ENCODE measurements at regions not wholly inside any gene's neighbourhood (a gene's known extent, or its start where the extent isn't known, plus 50 kb on each side); places are given as distances from the start of the nearest gene placed in this dataset.
"Not testable (repeated sequence)": the region's sequence is repeated elsewhere in the genome, so short reads cannot be mapped to it uniquely, and the experiment has no call there.

- Mint-ChIP-seq H3K36me3 (no peaks in the 10 kb centered on the region), H3K9me3 (peaks cover 0 to under 1% (median 0%) of the 10 kb centered on the region in 11 donors), H3K4me1 (no peaks in the 10 kb centered on the region), H3K27ac (no peak overlapping the region), H3K4me3 (no peak overlapping the region), H3K27me3 (peaks cover 0 to 17% (median 15%) of the 10 kb centered on the region in 5 donors)
- POLR2A ChIA-PET, result no interaction called here
- intact Hi-C loops (cut with micrococcal nuclease), result no loop called here
- no peak overlapping the region for H3K4me3 ChIP-seq (ENCODE audit: low read length)
- CTCF ChIA-PET, result no interaction called here
- no peaks in the 10 kb centered on the region for H3K36me3 ChIP-seq (ENCODE audit: control insufficient read depth in 2 of 3, insufficient read depth in 3 of 3, low read length in 3 of 3)
- H3K27me3 ChIP-seq (ENCODE audit: control insufficient read depth in 2 of 2, insufficient read depth in 2 of 2, low read length in 2 of 2), result no peaks in the 10 kb centered on the region
- ATAC-seq (no peak), DNase-seq (no peak)
- H3K27ac ChIP-seq (ENCODE audit: low read depth, low read length), result no peak overlapping the region
- H3K9me3 ChIP-seq (ENCODE audit: control insufficient read depth in 2 of 3, low read length in 3 of 3), result no peaks in the 10 kb centered on the region
- no peaks in the 10 kb centered on the region for H3K4me1 ChIP-seq (ENCODE audit: control insufficient read depth in 2 of 2, insufficient read depth in 2 of 2, low read length in 2 of 2)
Measured at GRCh38 chr1:60875138-60875537, 207.2 kb upstream of the NFIA start.

GRCh38 chr1:60874718-60875117 is 207.6 kb upstream of the NFIA start:
- H3K4me3 Mint-ChIP-seq, result no peak overlapping the region
- Histone ChIP-seq H3K27me3 (ENCODE audit: control insufficient read depth in 2 of 2, insufficient read depth in 2 of 2, low read length in 2 of 2) (no peaks in the 10 kb centered on the region), H3K36me3 (ENCODE audit: control insufficient read depth in 2 of 3, insufficient read depth in 3 of 3, low read length in 3 of 3) (no peaks in the 10 kb centered on the region), H3K27ac (ENCODE audit: low read depth, low read length) (no peak overlapping the region), H3K4me3 (ENCODE audit: low read length) (no peak overlapping the region), H3K4me1 (ENCODE audit: control insufficient read depth in 2 of 2, insufficient read depth in 2 of 2, low read length in 2 of 2) (no peaks in the 10 kb centered on the region), H3K9me3 (ENCODE audit: control insufficient read depth in 2 of 3, low read length in 3 of 3) (no peaks in the 10 kb centered on the region)
- DNase-seq, result no peak
- no peak overlapping the region for H3K27ac Mint-ChIP-seq
- intact Hi-C loops (cut with micrococcal nuclease), result no loop called here
- H3K36me3 Mint-ChIP-seq, result no peaks in the 10 kb centered on the region
- peaks cover 0 to 17% (median 16%) of the 10 kb centered on the region in 5 donors for H3K27me3 Mint-ChIP-seq
- H3K4me1 Mint-ChIP-seq, result no peaks in the 10 kb centered on the region
- ATAC-seq, result peak; percentile 24
- ChIA-PET POLR2A (no interaction called here), CTCF (no interaction called here)
- peaks cover 0 to 1% (median 0%) of the 10 kb centered on the region in 11 donors for H3K9me3 Mint-ChIP-seq

GRCh38 chr1:60873396-60873795 is 209.0 kb upstream of the NFIA start:
- ATAC-seq; H3K9me3 ChIP-seq (ENCODE audit: control insufficient read depth in 2 of 3, low read length in 3 of 3); H3K27ac Mint-ChIP-seq; H3K4me3 Mint-ChIP-seq; H3K4me1 ChIP-seq (ENCODE audit: control insufficient read depth in 2 of 2, insufficient read depth in 2 of 2, low read length in 2 of 2); H3K27me3 ChIP-seq (ENCODE audit: control insufficient read depth in 2 of 2, insufficient read depth in 2 of 2, low read length in 2 of 2); H3K36me3 ChIP-seq (ENCODE audit: control insufficient read depth in 2 of 3, insufficient read depth in 3 of 3, low read length in 3 of 3); H3K27ac ChIP-seq (ENCODE audit: low read depth, low read length); H3K4me3 ChIP-seq (ENCODE audit: low read length); H3K36me3 Mint-ChIP-seq; CTCF ChIA-PET; POLR2A ChIA-PET; H3K9me3 Mint-ChIP-seq; DNase-seq; intact Hi-C loops (cut with micrococcal nuclease); H3K4me1 Mint-ChIP-seq: not testable (repeated sequence)
- H3K27me3 Mint-ChIP-seq, result peaks cover 5 to 24% (median 18%) of the 10 kb centered on the region in 5 donors

GRCh38 chr1:60872426-60873054 is 209.8 kb upstream of the NFIA start:
- H3K4me1 Mint-ChIP-seq, result no peaks in the 10 kb centered on the region
- ChIA-PET POLR2A (no interaction called here), CTCF (no interaction called here)
- Histone ChIP-seq H3K4me3 (ENCODE audit: low read length) (no peak overlapping the region), H3K9me3 (ENCODE audit: control insufficient read depth in 2 of 3, low read length in 3 of 3) (no peaks in the 10 kb centered on the region), H3K4me1 (ENCODE audit: control insufficient read depth in 2 of 2, insufficient read depth in 2 of 2, low read length in 2 of 2) (no peaks in the 10 kb centered on the region), H3K27ac (ENCODE audit: low read depth, low read length) (no peak overlapping the region), H3K27me3 (ENCODE audit: control insufficient read depth in 2 of 2, insufficient read depth in 2 of 2, low read length in 2 of 2) (no peaks in the 10 kb centered on the region), H3K36me3 (ENCODE audit: control insufficient read depth in 2 of 3, insufficient read depth in 3 of 3, low read length in 3 of 3) (no peaks in the 10 kb centered on the region)
- no peak overlapping the region for H3K27ac Mint-ChIP-seq
- H3K36me3 Mint-ChIP-seq, result no peaks in the 10 kb centered on the region
- H3K27me3 Mint-ChIP-seq, result peaks cover 5 to 22% (median 16%) of the 10 kb centered on the region in 5 donors
- H3K4me3 Mint-ChIP-seq, result no peak overlapping the region
- intact Hi-C loops (cut with micrococcal nuclease), result no loop called here
- ATAC-seq (no peak), DNase-seq (no peak)
- H3K9me3 Mint-ChIP-seq, result peaks cover 0 to 1% (median 0%) of the 10 kb centered on the region in 11 donors

- Mint-ChIP-seq H3K36me3 (no peaks in the 10 kb centered on the region), H3K27me3 (peaks cover 0 to 17% (median 7%) of the 10 kb centered on the region in 5 donors), H3K9me3 (peaks cover 0 to 1% (median 0%) of the 10 kb centered on the region in 11 donors), H3K4me3 (no peak overlapping the region), H3K4me1 (no peaks in the 10 kb centered on the region), H3K27ac (no peak overlapping the region)
- H3K4me3 ChIP-seq (ENCODE audit: low read length), result no peak overlapping the region
- DNase-seq (no peak), ATAC-seq (no peak)
- no peaks in the 10 kb centered on the region for H3K27me3 ChIP-seq (ENCODE audit: control insufficient read depth in 2 of 2, insufficient read depth in 2 of 2, low read length in 2 of 2)
- H3K9me3 ChIP-seq (ENCODE audit: control insufficient read depth in 2 of 3, low read length in 3 of 3), result no peaks in the 10 kb centered on the region
- CTCF ChIA-PET, result no interaction called here
- H3K4me1 ChIP-seq (ENCODE audit: control insufficient read depth in 2 of 2, insufficient read depth in 2 of 2, low read length in 2 of 2), result no peaks in the 10 kb centered on the region
- POLR2A ChIA-PET, result no interaction called here
- no peaks in the 10 kb centered on the region for H3K36me3 ChIP-seq (ENCODE audit: control insufficient read depth in 2 of 3, insufficient read depth in 3 of 3, low read length in 3 of 3)
- intact Hi-C loops (cut with micrococcal nuclease), result no loop called here
- H3K27ac ChIP-seq (ENCODE audit: low read depth, low read length), result no peak overlapping the region
Measured at GRCh38 chr1:60870269-60870865, 212.0 kb upstream of the NFIA start.

GRCh38 chr1:60868901-60869663 is 213.3 kb upstream of the NFIA start:
- H3K4me1 ChIP-seq (ENCODE audit: control insufficient read depth in 2 of 2, insufficient read depth in 2 of 2, low read length in 2 of 2), result no peaks in the 10 kb centered on the region
- Mint-ChIP-seq H3K36me3 (no peaks in the 10 kb centered on the region), H3K27me3 (peaks cover 0 to 17% (median 7%) of the 10 kb centered on the region in 5 donors), H3K4me3 (no peak overlapping the region), H3K9me3 (peaks cover 0 to 1% (median 0%) of the 10 kb centered on the region in 11 donors), H3K27ac (no peak overlapping the region), H3K4me1 (no peaks in the 10 kb centered on the region)
- no peak overlapping the region for H3K27ac ChIP-seq (ENCODE audit: low read depth, low read length)
- ATAC-seq (no peak), DNase-seq (no peak)
- H3K9me3 ChIP-seq (ENCODE audit: control insufficient read depth in 2 of 3, low read length in 3 of 3), result no peaks in the 10 kb centered on the region
- no peaks in the 10 kb centered on the region for H3K27me3 ChIP-seq (ENCODE audit: control insufficient read depth in 2 of 2, insufficient read depth in 2 of 2, low read length in 2 of 2)
- ChIA-PET POLR2A (no interaction called here), CTCF (no interaction called here)
- intact Hi-C loops (cut with micrococcal nuclease), result no loop called here
- H3K4me3 ChIP-seq (ENCODE audit: low read length), result no peak overlapping the region
- no peaks in the 10 kb centered on the region for H3K36me3 ChIP-seq (ENCODE audit: control insufficient read depth in 2 of 3, insufficient read depth in 3 of 3, low read length in 3 of 3)

- Histone ChIP-seq H3K27ac (ENCODE audit: low read depth, low read length) (no peak overlapping the region), H3K4me1 (ENCODE audit: control insufficient read depth in 2 of 2, insufficient read depth in 2 of 2, low read length in 2 of 2) (no peaks in the 10 kb centered on the region), H3K9me3 (ENCODE audit: control insufficient read depth in 2 of 3, low read length in 3 of 3) (no peaks in the 10 kb centered on the region), H3K36me3 (ENCODE audit: control insufficient read depth in 2 of 3, insufficient read depth in 3 of 3, low read length in 3 of 3) (no peaks in the 10 kb centered on the region), H3K4me3 (ENCODE audit: low read length) (no peak overlapping the region), H3K27me3 (ENCODE audit: control insufficient read depth in 2 of 2, insufficient read depth in 2 of 2, low read length in 2 of 2) (no peaks in the 10 kb centered on the region)
- Mint-ChIP-seq H3K27me3 (peaks cover 5 to 17% (median 12%) of the 10 kb centered on the region in 5 donors), H3K36me3 (no peaks in the 10 kb centered on the region), H3K4me3 (no peak overlapping the region), H3K27ac (no peak overlapping the region), H3K9me3 (peaks cover 0 to 1% (median 0%) of the 10 kb centered on the region in 11 donors), H3K4me1 (no peaks in the 10 kb centered on the region)
- ATAC-seq, result no peak
- ChIA-PET POLR2A (no interaction called here), CTCF (no interaction called here)
- intact Hi-C loops (cut with micrococcal nuclease), result no loop called here
- DNase-seq, result no peak
Measured at GRCh38 chr1:60867782-60868181, 214.6 kb upstream of the NFIA start.
